ENCODE measurements at regions not wholly inside any gene's neighbourhood (a gene's known extent, or its start where the extent isn't known, plus 50 kb on each side); places are given as distances from the start of the nearest gene placed in this dataset.

GRCh38 chr11:70020336-70021214, 57.5 kb upstream of the ANO1 start:
- Mint-ChIP-seq H3K9me3 (no peaks in the 10 kb centered on the region), H3K4me3 (no peak overlapping the region), H3K4me1 (no peaks in the 10 kb centered on the region), H3K27ac (no peak overlapping the region), H3K36me3 (ENCODE audit: low read depth) (no peaks in the 10 kb centered on the region), H3K27me3 (peaks cover 8% of the 10 kb centered on the region)
- no peak for ATAC-seq (replicated peaks)

GRCh38 chr11:70021586-70021985, 56.5 kb upstream of the ANO1 start:
- H3K36me3 Mint-ChIP-seq (ENCODE audit: low read depth): no peaks in the 10 kb centered on the region
- no peak for ATAC-seq (replicated peaks)

DNA sequence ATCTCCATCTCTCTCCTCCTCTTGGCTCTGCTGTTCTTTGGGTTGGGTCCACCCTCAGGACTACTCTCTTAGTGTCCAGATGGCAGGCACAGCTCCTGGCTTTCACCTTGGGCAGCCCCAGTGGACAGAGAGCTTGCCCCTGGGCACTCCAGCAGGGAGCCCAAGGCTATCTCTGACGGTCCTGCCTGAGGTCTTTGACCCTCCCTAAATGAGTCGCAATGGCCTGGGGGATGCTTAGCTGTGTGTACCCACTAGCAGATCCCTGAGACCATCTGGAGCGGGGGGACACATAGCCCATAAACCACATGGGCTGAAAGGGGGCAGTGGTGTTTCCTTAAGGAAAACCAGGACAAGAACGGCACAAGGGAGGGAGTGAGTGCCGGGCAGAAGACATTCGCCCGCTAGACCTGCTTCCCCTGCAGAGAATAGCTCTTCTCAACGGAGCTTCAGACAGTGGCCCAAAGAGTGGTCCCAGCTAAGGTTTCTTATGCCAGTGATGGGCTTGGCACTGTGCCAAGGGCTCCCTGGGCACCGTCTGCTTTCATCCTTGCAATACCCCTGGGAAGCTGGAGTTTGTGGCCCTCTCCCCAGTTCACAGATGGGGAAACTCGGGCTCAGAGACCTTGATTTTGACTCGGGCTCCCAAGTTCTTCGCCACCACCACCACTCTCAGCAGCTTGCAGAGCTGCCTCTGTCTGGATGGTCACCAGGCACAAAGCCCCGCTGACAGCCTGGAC, 53.9 kb upstream of the ANO1 start:
- Mint-ChIP-seq H3K4me3 (no peak overlapping the region), H3K36me3 (ENCODE audit: low read depth) (no peaks in the 10 kb centered on the region), H3K27me3 (peaks cover 4% of the 10 kb centered on the region), H3K27ac (no peak overlapping the region), H3K4me1 (no peaks in the 10 kb centered on the region), H3K9me3 (no peaks in the 10 kb centered on the region)
- ATAC-seq (replicated peaks): no peak

More at GRCh38 chr11:70021586-70021985, 56.5 kb upstream of the ANO1 start:
- H3K9me3 Mint-ChIP-seq: no peaks in the 10 kb centered on the region
- no peaks in the 10 kb centered on the region for H3K4me1 Mint-ChIP-seq
- H3K27me3 Mint-ChIP-seq: peaks cover 8% of the 10 kb centered on the region
- no peak overlapping the region for H3K27ac Mint-ChIP-seq
- H3K4me3 Mint-ChIP-seq: no peak overlapping the region

DNA sequence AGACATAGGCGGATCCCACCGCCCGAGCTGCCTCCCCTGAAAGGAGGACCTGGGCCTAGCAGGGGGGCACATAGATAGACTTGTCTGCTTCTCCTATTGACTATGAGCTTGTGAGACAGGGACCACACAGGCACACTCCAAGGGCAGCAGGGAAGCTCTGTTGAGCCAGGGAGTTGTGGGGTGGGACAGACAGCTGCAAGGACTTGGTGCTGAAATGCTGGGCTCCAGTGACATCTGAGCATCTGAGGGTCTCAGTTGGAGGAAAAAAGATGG, 53.4 kb upstream of the ANO1 start:
- Mint-ChIP-seq H3K27ac (no peak overlapping the region), H3K4me1 (no peaks in the 10 kb centered on the region), H3K9me3 (no peaks in the 10 kb centered on the region), H3K27me3 (peaks cover 4% of the 10 kb centered on the region), H3K4me3 (no peak overlapping the region), H3K36me3 (ENCODE audit: low read depth) (no peaks in the 10 kb centered on the region)
- ATAC-seq (replicated peaks): no peak

GRCh38 chr11:70025308-70025707, 52.8 kb upstream of the ANO1 start:
- no peaks in the 10 kb centered on the region for H3K9me3 Mint-ChIP-seq
- no peak overlapping the region for H3K27ac Mint-ChIP-seq
- peaks cover 4% of the 10 kb centered on the region for H3K27me3 Mint-ChIP-seq
- no peak overlapping the region for H3K4me3 Mint-ChIP-seq
- no peak for ATAC-seq (replicated peaks)
- no peaks in the 10 kb centered on the region for H3K4me1 Mint-ChIP-seq
- H3K36me3 Mint-ChIP-seq (ENCODE audit: low read depth): no peaks in the 10 kb centered on the region

DNA sequence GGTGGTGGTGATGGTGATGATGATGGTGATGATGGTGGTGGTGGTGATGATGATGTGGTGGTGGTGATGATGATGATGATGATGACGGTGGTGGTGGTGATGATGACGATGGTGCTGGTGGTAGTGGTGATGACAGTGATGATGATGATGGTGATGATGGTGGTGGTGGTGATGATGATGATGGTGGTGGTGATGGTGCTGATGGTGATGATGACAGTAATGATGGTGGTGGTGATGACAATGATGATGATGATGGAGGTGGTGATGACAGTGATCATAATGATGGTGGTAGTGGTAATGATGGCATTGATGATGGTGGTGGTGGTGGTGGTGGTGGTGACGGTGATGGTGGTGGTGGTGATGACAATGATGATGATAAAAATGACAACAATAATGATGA, 52.1 kb upstream of the ANO1 start:
- H3K4me3 Mint-ChIP-seq: no peak overlapping the region
- no peaks in the 10 kb centered on the region for H3K4me1 Mint-ChIP-seq
- peaks cover 4% of the 10 kb centered on the region for H3K27me3 Mint-ChIP-seq
- no peak overlapping the region for H3K27ac Mint-ChIP-seq
- H3K36me3 Mint-ChIP-seq (ENCODE audit: low read depth): no peaks in the 10 kb centered on the region
- ATAC-seq (replicated peaks): no peak
- no peaks in the 10 kb centered on the region for H3K9me3 Mint-ChIP-seq

GRCh38 chr11:70026726-70027125, 51.4 kb upstream of the ANO1 start:
- no peak for ATAC-seq (replicated peaks)
- no peak overlapping the region for H3K4me3 Mint-ChIP-seq
- peaks cover 5% of the 10 kb centered on the region for H3K27me3 Mint-ChIP-seq
- no peaks in the 10 kb centered on the region for H3K9me3 Mint-ChIP-seq
- no peaks in the 10 kb centered on the region for H3K36me3 Mint-ChIP-seq (ENCODE audit: low read depth)
- no peaks in the 10 kb centered on the region for H3K4me1 Mint-ChIP-seq
- H3K27ac Mint-ChIP-seq: no peak overlapping the region

GRCh38 chr11:70027451-70027850, 50.7 kb upstream of the ANO1 start:
- no peaks in the 10 kb centered on the region for H3K4me1 Mint-ChIP-seq

GRCh38 chr11:70028147-70028855, 49.8 kb upstream of the ANO1 start:
- no peak overlapping the region for H3K4me3 Mint-ChIP-seq
- no peaks in the 10 kb centered on the region for H3K9me3 Mint-ChIP-seq
- no peak overlapping the region for H3K27ac Mint-ChIP-seq
- ATAC-seq (replicated peaks): no peak
- no peaks in the 10 kb centered on the region for H3K4me1 Mint-ChIP-seq
- peaks cover 13% of the 10 kb centered on the region for H3K27me3 Mint-ChIP-seq
- no peaks in the 10 kb centered on the region for H3K36me3 Mint-ChIP-seq (ENCODE audit: low read depth)

More at GRCh38 chr11:70027451-70027850, 50.7 kb upstream of the ANO1 start:
- H3K27ac Mint-ChIP-seq: no peak overlapping the region
- no peak overlapping the region for H3K4me3 Mint-ChIP-seq
- peaks cover 9% of the 10 kb centered on the region for H3K27me3 Mint-ChIP-seq
- no peaks in the 10 kb centered on the region for H3K36me3 Mint-ChIP-seq (ENCODE audit: low read depth)
- no peaks in the 10 kb centered on the region for H3K9me3 Mint-ChIP-seq
- no peak for ATAC-seq (replicated peaks)
